ENCODE measurements at regions not wholly inside any gene's neighbourhood (a gene's known extent, or its start where the extent isn't known, plus 50 kb on each side); places are given as distances from the start of the nearest gene placed in this dataset.

DNA sequence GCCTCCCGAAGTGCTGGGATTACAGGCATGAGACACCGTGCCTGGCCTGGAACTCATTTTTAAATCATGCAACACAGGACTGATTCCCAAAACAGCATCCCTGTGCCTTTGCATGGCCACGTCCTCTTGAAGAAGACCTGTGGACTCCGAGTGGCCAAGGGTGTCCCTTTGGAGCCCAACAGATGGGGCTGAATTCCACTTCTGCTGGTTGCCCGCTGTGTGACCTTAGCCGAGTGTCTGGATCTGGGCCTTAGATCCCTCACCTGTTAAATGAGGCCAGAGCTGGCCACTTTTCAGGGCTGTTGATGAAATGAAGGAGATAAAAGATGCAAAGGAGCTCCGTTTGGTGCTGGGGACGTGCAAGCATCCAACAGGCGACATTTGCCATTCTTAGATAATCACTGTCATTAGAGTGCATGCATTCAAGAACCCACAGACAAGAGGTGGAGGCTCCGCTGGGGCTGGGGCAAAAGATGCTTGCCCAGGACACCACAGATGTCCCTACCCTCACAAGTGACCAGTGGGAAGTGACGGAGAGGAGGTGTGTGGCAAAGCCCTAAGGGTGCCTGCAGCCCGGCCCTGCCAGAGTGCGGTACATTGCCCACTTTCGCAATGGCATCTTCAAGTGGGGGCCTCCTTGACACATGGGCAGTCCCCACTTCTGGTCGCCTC lies 354.1 kb upstream of the TNRC6C start:
- TF ChIP-seq ESRRA (CRISPR knock-in tag; IDR thresholded peaks at IDR 0.05; ENCODE audit: borderline replicate concordance) (no peak), TP53 (CRISPR knock-in tag; IDR thresholded peaks at IDR 0.05) (no peak), FOXP4 (CRISPR knock-in tag; IDR thresholded peaks at IDR 0.05) (no peak)

Data from WTC11 (cell line).